ENCODE measurements at regions not wholly inside any gene's neighbourhood (a gene's known extent, or its start where the extent isn't known, plus 50 kb on each side); places are given as distances from the start of the nearest gene placed in this dataset.

DNA sequence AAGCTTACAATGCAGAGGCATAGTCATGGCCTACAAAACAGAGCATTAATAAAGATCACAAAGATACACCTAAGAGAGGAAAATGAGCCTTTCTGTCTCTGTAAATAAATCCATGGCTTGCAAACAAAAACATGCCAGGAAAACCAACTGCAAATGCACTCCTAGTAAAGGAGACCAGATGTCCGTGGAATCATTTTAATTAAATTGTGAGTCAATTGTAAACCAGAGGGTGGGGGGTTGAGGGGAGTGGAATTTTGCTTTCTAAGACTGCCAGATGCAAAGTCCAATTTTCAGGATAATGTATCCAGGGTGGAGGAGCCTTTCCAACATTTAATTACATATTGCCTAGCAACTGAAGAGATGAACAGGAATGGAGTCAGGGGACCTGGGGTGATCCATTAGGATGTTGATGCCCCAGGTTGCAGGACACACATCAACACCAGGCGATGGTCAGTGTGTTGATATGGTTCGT lies 390.3 kb upstream of the CCL2 start:
- Histone ChIP-seq H3K4me1 (ENCODE audit: control insufficient read depth, insufficient read depth, low read length) (no peaks in the 10 kb centered on the region), H3K79me2 (ENCODE audit: control insufficient read depth, insufficient read depth, low read length) (no peaks in the 10 kb centered on the region), H3K36me3 (ENCODE audit: control insufficient read depth in 2 of 2, insufficient read depth in 2 of 2, low read length in 1 of 2) (no peaks in the 10 kb centered on the region), H4K20me1 (ENCODE audit: control insufficient read depth, insufficient read depth) (no peaks in the 10 kb centered on the region), H3K9me3 (replicated peaks; ENCODE audit: control insufficient read depth, insufficient read depth, low read length) (no peaks in the 10 kb centered on the region), H2AFZ (ENCODE audit: control insufficient read depth, low read depth, low read length) (no peak overlapping the region), H3K27me3 (replicated peaks in 1 of 2; ENCODE audit: control insufficient read depth in 2 of 2, insufficient read depth in 2 of 2, low read length in 1 of 2) (no peaks in the 10 kb centered on the region), H3K27ac (ENCODE audit: control insufficient read depth, insufficient read depth) (no peak overlapping the region), H3K4me3 (no peak overlapping the region), H3K9ac (ENCODE audit: control insufficient read depth, insufficient read depth, low read length) (no peak overlapping the region), H3K4me2 (ENCODE audit: control insufficient read depth, insufficient read depth) (no peak overlapping the region)
- DNase-seq (ENCODE audit: low read depth, low spot score) = no peak
- ATAC-seq = no peak
- no TSS peak for BruUV-seq (replicated peaks)
- intact Hi-C loops (cut with micrococcal nuclease; ENCODE audit: unreplicated experiment) (no loop called here), in situ Hi-C loops (cut with MboI) (no loop called here)
- ChIA-PET SMC1A (ENCODE audit: uncharacterized antibody, unreplicated experiment) (no interaction called here), CTCF (no interaction called here), POLR2A (no interaction called here), RAD21 (ENCODE audit: unreplicated experiment) (no interaction called here)
- FAIRE-seq = no peak
- 0% methylated on average over 3 of the region's 3 CpGs for WGBS (ENCODE audit: insufficient coverage, insufficient replicate concordance, low lambda C conversion rate, missing lambda C conversion rate)
- TF ChIP-seq, protein P1, sequence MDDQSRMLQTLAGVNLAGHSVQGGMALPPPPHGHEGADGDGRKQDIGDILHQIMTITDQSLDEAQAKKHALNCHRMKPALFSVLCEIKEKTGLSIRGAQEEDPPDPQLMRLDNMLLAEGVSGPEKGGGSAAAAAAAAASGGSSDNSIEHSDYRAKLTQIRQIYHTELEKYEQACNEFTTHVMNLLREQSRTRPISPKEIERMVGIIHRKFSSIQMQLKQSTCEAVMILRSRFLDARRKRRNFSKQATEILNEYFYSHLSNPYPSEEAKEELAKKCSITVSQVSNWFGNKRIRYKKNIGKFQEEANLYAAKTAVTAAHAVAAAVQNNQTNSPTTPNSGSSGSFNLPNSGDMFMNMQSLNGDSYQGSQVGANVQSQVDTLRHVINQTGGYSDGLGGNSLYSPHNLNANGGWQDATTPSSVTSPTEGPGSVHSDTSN (IDR thresholded peaks at IDR 0.05; ENCODE audit: insufficient replicate concordance, low read depth, low read length) = no peak
- no peak for TF ChIP-seq SUZ12 (IDR thresholded peaks at IDR 0.05; ENCODE audit: unreplicated experiment)
- no peak for TF ChIP-seq ZSCAN29 (IDR thresholded peaks at IDR 0.05)
- TF ChIP-seq TBL1XR1 (IDR thresholded peaks at IDR 0.05; ENCODE audit: low read depth, low read length) = no peak
- no peak for TF ChIP-seq HDAC2 (IDR thresholded peaks at IDR 0.05)
- TF ChIP-seq KAT2A (conservative IDR thresholded peaks at IDR 0.05; ENCODE audit: control insufficient read depth, low read depth, low read length) = no peak
- no peak for TF ChIP-seq SREBF2 (IDR thresholded peaks at IDR 0.05; ENCODE audit: low read length)
- no peak for TF ChIP-seq IRF4 (IDR thresholded peaks at IDR 0.05; ENCODE audit: low read depth, low read length)
- TF ChIP-seq NR2C1 (IDR thresholded peaks at IDR 0.05) = no peak
- no peak for TF ChIP-seq SMC3 (IDR thresholded peaks at IDR 0.05; ENCODE audit: borderline replicate concordance, low read length)
- no peak for TF ChIP-seq ESRRA (IDR thresholded peaks at IDR 0.05; ENCODE audit: low read length)

Measured in GM12878 (cell line).